ENCODE measurements at regions not wholly inside any gene's neighbourhood (a gene's known extent, or its start where the extent isn't known, plus 50 kb on each side); places are given as distances from the start of the nearest gene placed in this dataset.

- ChIA-PET POLR2A (ENCODE audit: unreplicated experiment) (interaction anchor here (0.5 to 0.8 kb wide), 3 partner anchors 9 to 59 kb away, joined by 4 to 7 read pairs (median 4); no protein-coding TSS in a partner anchor), CTCF (interaction anchor here (0.6 to 0.8 kb wide), 4 partner anchors 44 to 292 kb away, joined by 3 to 5 read pairs (median 4); no protein-coding TSS in a partner anchor)
- H2BK15ac ChIP-seq (ENCODE audit: low read depth, low read length) = no peak overlapping the region
- intact Hi-C loops (cut with micrococcal nuclease) (no loop called here), in situ Hi-C loops (cut with MboI; ENCODE audit: low sequenced_read_pairs) (no loop called here), dilution Hi-C loops (cut with HindIII; ENCODE audit: low sequenced_read_pairs, unreplicated experiment) (no loop called here)
- TF ChIP-seq RFX5 (IDR thresholded peaks at IDR 0.05; ENCODE audit: low read depth, low read length) (no peak), MAFK (IDR thresholded peaks at IDR 0.05; ENCODE audit: low read depth, low read length) (no peak), RCOR1 (IDR thresholded peaks at IDR 0.05; ENCODE audit: insufficient replicate concordance, low read length) (no peak)
- no peak overlapping the region for H2AK5ac ChIP-seq (ENCODE audit: low read depth, low read length)
- H4K5ac ChIP-seq (ENCODE audit: low read depth, low read length) = no peak overlapping the region
- H3K79me1 ChIP-seq (ENCODE audit: low read depth in 1 of 2, low read length in 2 of 2) = no peaks in the 10 kb centered on the region
- H4K20me1 ChIP-seq (ENCODE audit: insufficient read depth, low read length) = no peaks in the 10 kb centered on the region
- H3K4me3 ChIP-seq (ENCODE audit: insufficient read depth, low read depth, low read length) = no peak overlapping the region
- no peak overlapping the region for H3K14ac ChIP-seq (replicated peaks; ENCODE audit: low read depth, low read length)
- no peak overlapping the region for H4K91ac ChIP-seq (ENCODE audit: insufficient read depth, low read depth, low read length)
- H3K27ac ChIP-seq (ENCODE audit: insufficient read depth, low read length) = no peak overlapping the region
- no peak overlapping the region for H2AK9ac ChIP-seq (replicated peaks; ENCODE audit: low read depth, low read length, poor library complexity)
- no peak overlapping the region for H3K4me2 ChIP-seq (ENCODE audit: low read depth, low read length)
- H3K23ac ChIP-seq (ENCODE audit: low read depth, low read length) = no peak overlapping the region
- ATAC-seq (ENCODE audit: low read depth) (no peak), DNase-seq (no peak)
- no peak overlapping the region for H2BK20ac ChIP-seq (ENCODE audit: low read depth, low read length)
- H2BK120ac ChIP-seq (ENCODE audit: low read depth, low read length) = no peak overlapping the region
- H2AFZ ChIP-seq (replicated peaks; ENCODE audit: low read length, poor library complexity) = no peak overlapping the region
- H3K27me3 ChIP-seq (ENCODE audit: control insufficient read depth, insufficient read depth, low read length) = peaks cover 2% of the 10 kb centered on the region; the same call in 1 of the 2 replicates
- H3K4me1 ChIP-seq (ENCODE audit: control insufficient read depth, insufficient read depth, low read length) = no peaks in the 10 kb centered on the region
- no peak overlapping the region for H3K18ac ChIP-seq (ENCODE audit: low read depth, low read length)
- H4K8ac ChIP-seq (ENCODE audit: low read depth in 2 of 2, low read length in 2 of 2) = no peak overlapping the region
- H3K4ac ChIP-seq (ENCODE audit: low read depth, low read length) = no peak overlapping the region
- WGBS, 2 experiments (ENCODE audit: extremely low coverage in 2 of 2, insufficient read length in 1 of 2) = no CpG with 5 or more reads among the region's 2 CpGs
- no peaks in the 10 kb centered on the region for H3K36me3 ChIP-seq (ENCODE audit: control insufficient read depth, insufficient read depth, low read length)
- no peak overlapping the region for H3K56ac ChIP-seq (ENCODE audit: extremely low read depth, insufficient read depth, low read length)
- H2BK5ac ChIP-seq (ENCODE audit: low read depth, low read length, poor library complexity, severe bottlenecking) = no peak overlapping the region
- no peaks in the 10 kb centered on the region for H3K9me1 ChIP-seq (ENCODE audit: insufficient read depth, low read length)
- no TSS peak for BruUV-seq (replicated peaks)
- H3K9ac ChIP-seq (ENCODE audit: low read depth, low read length) = no peak overlapping the region
- peaks cover 7% of the 10 kb centered on the region for H3K9me3 ChIP-seq (ENCODE audit: control insufficient read depth, insufficient read depth, low read length)
Observed at GRCh38 chr2:134073023-134073422, 180.8 kb upstream of the MGAT5 start.
